ENCODE measurements at regions not wholly inside any gene's neighbourhood (a gene's known extent, or its start where the extent isn't known, plus 50 kb on each side); places are given as distances from the start of the nearest gene placed in this dataset.
"Not testable (repeated sequence)": the region's sequence is repeated elsewhere in the genome, so short reads cannot be mapped to it uniquely, and the experiment has no call there.

GRCh38 chr4:164070625-164071024, 576.1 kb downstream of the TMA16 start:
- TF ChIP-seq CTCF (IDR thresholded peaks at IDR 0.05; ENCODE audit: insufficient read depth, low read length, missing control alignments) = no peak
- no peak overlapping the region for H3K4me3 ChIP-seq (ENCODE audit: low read depth, low read length)
- CTCF ChIA-PET = no interaction called here
- DNase-seq (ENCODE audit: low read depth, low spot score) = no peak
- POLR2A ChIA-PET = no interaction called here

- CTCF ChIA-PET = no interaction called here
- no peak for TF ChIP-seq CTCF (IDR thresholded peaks at IDR 0.05; ENCODE audit: insufficient read depth, low read length, missing control alignments)
- DNase-seq (ENCODE audit: low read depth, low spot score) = no peak
- POLR2A ChIA-PET = no interaction called here
- H3K4me3 ChIP-seq (ENCODE audit: low read depth, low read length) = no peak overlapping the region
These were observed 586.9 kb downstream of the TMA16 start for GRCh38 chr4:164081371-164081770.

DNA sequence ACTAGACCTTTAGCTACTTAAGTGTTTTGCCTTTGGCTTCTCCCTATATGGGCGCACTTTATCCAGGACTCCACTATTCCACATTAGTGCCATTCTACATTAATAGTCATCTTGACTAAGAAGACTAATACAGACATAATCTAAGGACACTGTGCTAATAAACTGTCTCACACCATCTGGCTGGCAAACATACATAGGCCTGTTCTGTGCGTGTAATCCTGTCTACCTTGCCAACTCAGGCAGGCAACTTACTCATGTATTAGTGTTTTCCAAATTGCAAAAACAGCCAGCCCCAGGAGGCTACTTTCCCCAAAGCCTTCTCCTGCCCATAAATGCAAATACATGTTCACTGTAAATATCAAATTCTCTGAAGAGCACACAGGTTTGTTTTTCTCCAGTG, 587.3 kb downstream of the TMA16 start:
- no peak for DNase-seq (ENCODE audit: low read depth, low spot score)
- POLR2A ChIA-PET = no interaction called here
- H3K4me3 ChIP-seq (ENCODE audit: low read depth, low read length) = no peak overlapping the region
- no peak for TF ChIP-seq CTCF (IDR thresholded peaks at IDR 0.05; ENCODE audit: insufficient read depth, low read length, missing control alignments)
- CTCF ChIA-PET = no interaction called here

- no peak for TF ChIP-seq CTCF (IDR thresholded peaks at IDR 0.05; ENCODE audit: insufficient read depth, low read length, missing control alignments)
- ChIA-PET POLR2A (no interaction called here), CTCF (no interaction called here)
- no peak for DNase-seq (ENCODE audit: low read depth, low spot score)
- H3K4me3 ChIP-seq (ENCODE audit: low read depth, low read length) = no peak overlapping the region
These were observed 593.2 kb downstream of the TMA16 start for GRCh38 chr4:164087733-164088132.

DNA sequence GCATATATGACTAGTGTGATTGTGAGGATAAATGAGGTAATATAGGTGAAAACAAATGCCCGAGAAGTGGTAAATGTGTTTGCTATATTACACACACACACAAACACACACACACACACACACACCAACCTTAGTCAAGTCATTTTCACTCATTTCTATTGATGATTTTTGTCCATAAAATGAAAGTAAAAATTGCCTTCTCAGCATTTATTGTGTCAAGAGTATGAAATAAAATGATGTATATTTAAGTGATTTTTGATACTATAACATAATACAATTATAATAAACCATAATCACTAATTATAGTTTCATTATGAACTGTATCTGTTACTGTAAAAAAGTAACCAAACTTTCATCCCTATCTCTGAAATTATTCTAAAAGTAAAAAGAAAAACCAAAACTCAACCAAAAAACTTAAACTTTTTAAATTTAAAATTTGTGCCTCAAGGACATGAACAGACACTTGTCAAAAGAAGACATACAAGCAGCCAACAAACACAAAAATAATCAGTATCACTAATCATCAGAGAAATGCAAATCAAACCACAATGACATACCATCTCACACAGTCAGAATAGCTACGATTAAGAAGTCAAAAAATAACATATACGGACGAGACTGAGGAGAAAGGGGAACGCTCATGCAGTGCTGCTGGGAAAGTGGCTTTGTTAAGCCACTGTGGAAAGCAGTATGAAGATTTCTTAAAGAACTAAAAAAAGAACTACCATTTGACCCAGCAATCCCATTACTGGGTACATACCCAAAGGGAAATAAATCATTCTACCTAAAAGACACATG, 601.0 kb downstream of the TMA16 start:
- ChIA-PET CTCF (no interaction called here), POLR2A (no interaction called here)
- DNase-seq (ENCODE audit: low read depth, low spot score) = no peak
- no peak overlapping the region for H3K4me3 ChIP-seq (ENCODE audit: low read depth, low read length)
- TF ChIP-seq CTCF (IDR thresholded peaks at IDR 0.05; ENCODE audit: insufficient read depth, low read length, missing control alignments) = no peak

- ChIA-PET CTCF (no interaction called here), POLR2A (no interaction called here)
- DNase-seq (ENCODE audit: low read depth, low spot score) = no peak
- TF ChIP-seq CTCF (IDR thresholded peaks at IDR 0.05; ENCODE audit: insufficient read depth, low read length, missing control alignments) = no peak
- no peak overlapping the region for H3K4me3 ChIP-seq (ENCODE audit: low read depth, low read length)
These were observed 602.5 kb downstream of the TMA16 start for GRCh38 chr4:164096766-164097518.

- DNase-seq (ENCODE audit: low read depth, low spot score); CTCF ChIA-PET; POLR2A ChIA-PET; H3K4me3 ChIP-seq (ENCODE audit: low read depth, low read length): not testable (repeated sequence)
These were observed 606.4 kb downstream of the TMA16 start for GRCh38 chr4:164100741-164101365.

All from AG04449 (cell line).